DMS53 treated with DMSO at 0.1 percent for 48 hours (cell line): ENCODE measurements at regions not wholly inside any gene's neighbourhood (a gene's known extent, or its start where the extent isn't known, plus 50 kb on each side); places are given as distances from the start of the nearest gene placed in this dataset.

Experiments
- DNase-seq: peaks from one replicate; lab custom pipeline; 2025; ENCODE audit not compliant: unreplicated experiment; lab: John Stamatoyannopoulos, UW

DNA sequence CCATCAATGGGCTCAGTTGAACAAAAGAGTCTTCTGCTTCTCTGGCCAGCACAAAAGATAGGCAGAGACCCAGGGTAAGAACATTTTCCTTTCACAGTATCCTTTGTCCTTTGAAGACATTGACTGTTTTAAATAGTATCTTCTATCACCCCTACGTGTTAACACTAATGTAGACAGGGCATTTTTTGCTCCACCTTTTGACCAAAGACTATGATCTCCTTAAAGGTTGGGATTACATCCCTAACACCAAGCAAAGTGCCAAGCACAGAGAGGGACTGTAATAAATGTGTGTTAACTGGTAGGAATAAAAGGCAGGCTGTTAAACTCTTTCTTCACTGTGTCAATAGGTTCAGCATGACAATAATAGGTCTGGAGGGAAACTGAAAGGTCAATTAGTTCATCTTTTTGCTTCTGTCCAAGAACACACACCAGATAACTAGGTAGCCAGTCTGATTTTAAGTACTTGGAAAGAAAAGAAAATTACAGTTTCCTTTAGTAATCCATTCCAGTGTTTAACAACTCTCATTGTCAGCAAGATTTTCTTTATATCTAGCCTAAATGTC is 63.6 kb upstream of the NOX3 start:
- DNase-seq, result no peak

GRCh38 chr6:155517294-155517693 is 61.7 kb upstream of the NOX3 start:
- no peak for DNase-seq

DNA sequence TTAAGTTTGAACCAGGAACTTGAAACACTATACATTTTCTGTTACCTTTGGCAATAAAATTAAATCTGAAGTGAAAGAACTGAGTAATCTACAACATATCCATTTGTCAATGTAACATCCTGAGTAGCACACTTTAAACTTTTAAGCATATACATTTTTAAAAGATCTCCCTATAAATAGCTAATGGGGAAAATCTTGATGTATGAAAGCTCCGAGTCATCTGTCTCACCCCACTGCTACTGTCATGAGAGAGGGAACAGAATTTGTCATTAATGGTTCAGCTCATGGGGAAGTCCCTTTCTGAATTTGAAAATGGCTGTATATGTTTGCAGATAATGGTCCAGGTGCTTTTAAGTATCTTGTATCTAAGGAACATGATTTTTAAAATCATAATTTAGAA is 55.2 kb upstream of the NOX3 start:
- no peak for DNase-seq

DNA sequence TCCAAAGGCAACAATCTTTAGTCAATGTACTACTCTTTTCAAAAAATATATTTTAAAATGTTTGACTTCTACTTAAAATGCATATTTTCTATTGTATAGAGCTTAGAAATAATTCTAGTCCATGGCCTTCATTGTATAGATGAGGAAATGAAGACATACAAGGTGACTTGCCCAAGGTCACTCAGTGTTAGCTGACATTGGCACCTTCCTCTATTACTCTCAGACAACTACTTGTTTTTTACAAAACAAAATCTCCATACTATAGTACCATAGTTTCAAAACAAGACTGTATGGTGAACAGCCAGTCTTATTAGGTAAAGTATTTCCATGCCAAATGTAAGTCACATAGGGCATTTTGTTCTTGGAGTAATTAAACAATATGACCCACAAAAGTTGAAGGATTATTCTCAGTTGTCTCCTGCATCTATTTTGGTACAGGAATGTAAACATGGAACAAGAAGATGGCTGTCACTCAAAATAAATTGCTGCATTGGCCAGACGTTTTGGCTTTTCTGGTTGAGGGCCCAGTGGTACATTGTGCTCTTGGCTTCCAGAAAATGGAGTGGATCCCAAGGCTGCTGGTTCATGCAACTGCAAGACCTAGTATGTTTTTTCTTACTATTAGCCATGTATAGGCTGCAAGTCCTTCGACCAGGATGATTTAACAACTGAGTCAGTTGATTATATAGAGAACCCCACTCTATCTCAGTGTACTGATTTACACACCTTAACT is 54.3 kb upstream of the NOX3 start:
- no peak for DNase-seq

GRCh38 chr6:155505608-155505989 is 50.0 kb upstream of the NOX3 start:
- DNase-seq, result no peak
